ENCODE measurements at regions not wholly inside any gene's neighbourhood (a gene's known extent, or its start where the extent isn't known, plus 50 kb on each side); places are given as distances from the start of the nearest gene placed in this dataset.

DNA sequence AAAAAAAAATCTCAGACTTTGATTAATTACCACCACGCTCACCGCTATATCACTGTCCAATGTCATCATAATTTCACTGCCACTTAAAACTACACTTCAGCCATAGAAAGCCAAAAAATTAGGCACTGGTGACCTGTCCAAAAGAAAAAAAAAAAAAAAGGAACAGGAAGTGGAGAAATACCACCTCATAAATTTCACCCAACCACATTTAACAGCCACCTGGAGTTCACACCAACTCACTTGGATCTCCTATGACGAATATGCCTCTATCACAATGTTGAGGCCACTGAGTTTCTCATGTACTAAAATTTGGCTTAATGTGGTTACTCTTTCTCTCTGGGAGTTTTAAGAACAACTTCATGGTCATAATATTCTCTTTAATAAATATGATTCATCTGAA is 237.5 kb upstream of the RSPO3 start:
- no peak overlapping the region for H3K27ac Mint-ChIP-seq (ENCODE audit: low read depth, unreplicated experiment)
- TF ChIP-seq, protein P1, sequence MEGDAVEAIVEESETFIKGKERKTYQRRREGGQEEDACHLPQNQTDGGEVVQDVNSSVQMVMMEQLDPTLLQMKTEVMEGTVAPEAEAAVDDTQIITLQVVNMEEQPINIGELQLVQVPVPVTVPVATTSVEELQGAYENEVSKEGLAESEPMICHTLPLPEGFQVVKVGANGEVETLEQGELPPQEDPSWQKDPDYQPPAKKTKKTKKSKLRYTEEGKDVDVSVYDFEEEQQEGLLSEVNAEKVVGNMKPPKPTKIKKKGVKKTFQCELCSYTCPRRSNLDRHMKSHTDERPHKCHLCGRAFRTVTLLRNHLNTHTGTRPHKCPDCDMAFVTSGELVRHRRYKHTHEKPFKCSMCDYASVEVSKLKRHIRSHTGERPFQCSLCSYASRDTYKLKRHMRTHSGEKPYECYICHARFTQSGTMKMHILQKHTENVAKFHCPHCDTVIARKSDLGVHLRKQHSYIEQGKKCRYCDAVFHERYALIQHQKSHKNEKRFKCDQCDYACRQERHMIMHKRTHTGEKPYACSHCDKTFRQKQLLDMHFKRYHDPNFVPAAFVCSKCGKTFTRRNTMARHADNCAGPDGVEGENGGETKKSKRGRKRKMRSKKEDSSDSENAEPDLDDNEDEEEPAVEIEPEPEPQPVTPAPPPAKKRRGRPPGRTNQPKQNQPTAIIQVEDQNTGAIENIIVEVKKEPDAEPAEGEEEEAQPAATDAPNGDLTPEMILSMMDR (IDR thresholded peaks at IDR 0.05; ENCODE audit: unreplicated experiment), result no peak
- no peak for DNase-seq (ENCODE audit: unreplicated experiment)
- ChIA-PET CTCF (interaction anchor here (0.9 kb wide), 1 partner anchor 1553 kb away, joined by 4 read pairs; no protein-coding TSS in a partner anchor), POLR2A (no interaction called here)
- H3K4me1 Mint-ChIP-seq (ENCODE audit: insufficient read depth, unreplicated experiment), result no peaks in the 10 kb centered on the region
- no peak overlapping the region for H3K4me3 Mint-ChIP-seq (ENCODE audit: unreplicated experiment)
- H3K36me3 Mint-ChIP-seq (ENCODE audit: insufficient read depth, unreplicated experiment), result no peaks in the 10 kb centered on the region
- no peaks in the 10 kb centered on the region for H3K9me3 Mint-ChIP-seq (ENCODE audit: unreplicated experiment)
- BruUV-seq (replicated peaks), result no TSS peak
- H3K27me3 Mint-ChIP-seq (ENCODE audit: insufficient read depth, unreplicated experiment), result peaks cover 69% of the 10 kb centered on the region
- intact Hi-C loops (cut with micrococcal nuclease), result no loop called here

DNA sequence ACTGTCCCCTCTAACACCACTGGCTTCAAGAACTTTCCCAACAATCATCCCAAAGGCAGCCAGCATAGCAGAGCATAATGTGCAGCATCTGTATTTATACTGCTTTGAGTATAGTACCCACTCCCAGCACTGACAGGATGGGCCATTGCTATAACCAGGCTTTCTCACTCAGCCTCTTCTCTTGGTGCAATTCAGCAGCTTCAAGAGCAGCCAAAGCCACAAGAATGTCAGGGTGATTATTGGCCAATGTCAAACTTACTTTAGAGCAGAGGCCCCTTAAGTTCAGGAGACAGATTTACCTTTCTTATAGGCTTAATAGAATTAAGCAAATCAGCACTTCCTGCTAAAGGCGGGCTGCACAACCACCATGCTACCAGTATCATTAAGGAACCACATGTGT is 232.4 kb upstream of the RSPO3 start:
- no TSS peak for BruUV-seq (replicated peaks)
- Mint-ChIP-seq H3K4me1 (ENCODE audit: insufficient read depth, unreplicated experiment) (no peaks in the 10 kb centered on the region), H3K36me3 (ENCODE audit: insufficient read depth, unreplicated experiment) (no peaks in the 10 kb centered on the region), H3K4me3 (ENCODE audit: unreplicated experiment) (no peak overlapping the region), H3K9me3 (ENCODE audit: unreplicated experiment) (no peaks in the 10 kb centered on the region), H3K27ac (ENCODE audit: low read depth, unreplicated experiment) (no peak overlapping the region), H3K27me3 (ENCODE audit: insufficient read depth, unreplicated experiment) (peaks cover 59% of the 10 kb centered on the region)
- ChIA-PET POLR2A (no interaction called here), CTCF (no interaction called here)
- TF ChIP-seq, protein P1 (IDR thresholded peaks at IDR 0.05; ENCODE audit: unreplicated experiment), result no peak
- intact Hi-C loops (cut with micrococcal nuclease), result no loop called here
- DNase-seq (ENCODE audit: unreplicated experiment), result no peak

DNA sequence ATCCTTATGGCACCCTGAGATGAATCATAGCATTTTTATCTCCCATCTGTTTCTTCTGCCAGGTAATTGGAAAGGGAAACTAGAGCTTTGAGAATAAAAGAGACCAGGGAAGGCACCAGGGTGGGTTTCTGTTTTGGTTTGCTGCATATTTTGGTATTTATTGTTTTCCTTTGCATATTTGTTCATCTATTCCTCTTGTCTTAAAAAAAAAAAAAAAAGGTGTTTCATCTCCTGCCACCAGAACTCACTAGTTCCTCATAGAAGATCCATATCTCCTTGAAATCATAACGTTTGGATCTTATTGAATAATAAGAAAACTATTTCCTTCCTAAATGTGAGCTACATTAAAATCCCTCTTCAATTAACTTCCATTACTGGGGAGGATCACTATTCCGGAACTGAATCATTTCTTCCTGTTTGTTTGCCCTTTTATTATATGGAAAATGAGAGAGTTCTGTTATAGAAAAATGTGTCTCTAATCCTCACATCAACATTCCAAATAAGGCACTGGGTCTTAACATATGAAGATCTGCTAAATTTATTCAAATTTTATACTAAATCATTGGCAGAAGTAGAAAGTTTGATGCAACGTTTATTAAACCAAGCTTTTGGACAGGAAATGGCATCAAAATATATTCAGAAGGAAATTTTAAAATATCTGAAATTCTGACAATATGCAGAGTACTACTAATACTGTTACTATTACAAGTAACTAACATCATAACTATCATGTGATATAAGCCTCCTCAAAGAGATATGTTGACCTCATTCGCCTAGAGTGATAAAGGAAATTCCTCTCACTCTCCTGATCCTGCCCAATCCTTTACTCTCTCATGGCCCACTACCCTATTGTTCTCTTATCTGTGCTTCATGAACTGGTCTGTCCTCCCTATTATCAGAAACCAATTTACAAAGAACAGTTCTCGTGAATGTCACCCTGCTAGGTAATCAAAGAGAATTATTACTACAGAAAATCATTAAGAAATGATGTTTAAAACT is 229.4 kb upstream of the RSPO3 start:
- ChIA-PET POLR2A (interaction anchor here (0.7 kb wide), 1 partner anchor 18 kb away, joined by 3 read pairs; no protein-coding TSS in a partner anchor), CTCF (no interaction called here)
- no peaks in the 10 kb centered on the region for H3K36me3 Mint-ChIP-seq (ENCODE audit: insufficient read depth, unreplicated experiment)
- no peak overlapping the region for H3K4me3 Mint-ChIP-seq (ENCODE audit: unreplicated experiment)
- intact Hi-C loops (cut with micrococcal nuclease), result no loop called here
- no peak overlapping the region for H3K27ac Mint-ChIP-seq (ENCODE audit: low read depth, unreplicated experiment)
- TF ChIP-seq, protein P1 (IDR thresholded peaks at IDR 0.05; ENCODE audit: unreplicated experiment), result no peak
- no peaks in the 10 kb centered on the region for H3K9me3 Mint-ChIP-seq (ENCODE audit: unreplicated experiment)
- no peaks in the 10 kb centered on the region for H3K4me1 Mint-ChIP-seq (ENCODE audit: insufficient read depth, unreplicated experiment)
- no TSS peak for BruUV-seq (replicated peaks)
- no peak for DNase-seq (ENCODE audit: unreplicated experiment)
- peaks cover 30% of the 10 kb centered on the region for H3K27me3 Mint-ChIP-seq (ENCODE audit: insufficient read depth, unreplicated experiment)

DNA sequence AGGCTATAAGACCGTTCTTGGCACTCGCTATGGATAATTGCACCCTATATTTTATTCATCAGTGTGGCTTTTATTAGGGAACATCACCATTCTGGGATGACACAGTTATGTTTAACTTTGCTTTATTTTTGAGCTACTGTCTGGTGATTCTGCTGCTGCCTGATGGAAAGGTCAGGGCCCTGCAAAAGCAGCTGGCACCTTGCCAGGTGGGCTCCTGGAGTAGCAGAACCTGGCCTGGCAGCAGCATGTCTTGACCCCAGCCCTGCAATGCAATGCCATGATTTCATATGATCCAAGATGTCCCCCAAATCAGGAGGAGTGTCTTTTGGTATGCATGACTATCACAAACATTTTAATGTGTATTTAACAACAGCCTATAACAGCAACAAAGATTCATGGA is 228.4 kb upstream of the RSPO3 start:
- DNase-seq (ENCODE audit: unreplicated experiment), result no peak
- BruUV-seq (replicated peaks), result no TSS peak
- no peaks in the 10 kb centered on the region for H3K36me3 Mint-ChIP-seq (ENCODE audit: insufficient read depth, unreplicated experiment)
- H3K4me1 Mint-ChIP-seq (ENCODE audit: insufficient read depth, unreplicated experiment), result no peaks in the 10 kb centered on the region
- H3K9me3 Mint-ChIP-seq (ENCODE audit: unreplicated experiment), result no peaks in the 10 kb centered on the region
- CTCF ChIA-PET, result no interaction called here
- H3K4me3 Mint-ChIP-seq (ENCODE audit: unreplicated experiment), result no peak overlapping the region
- no peak overlapping the region for H3K27ac Mint-ChIP-seq (ENCODE audit: low read depth, unreplicated experiment)
- TF ChIP-seq, protein P1 (IDR thresholded peaks at IDR 0.05; ENCODE audit: unreplicated experiment), result no peak
- H3K27me3 Mint-ChIP-seq (ENCODE audit: insufficient read depth, unreplicated experiment), result peaks cover 27% of the 10 kb centered on the region
- POLR2A ChIA-PET, result no interaction called here
- intact Hi-C loops (cut with micrococcal nuclease), result no loop called here

Data from MCF 10A (cell line).